IMR-90 (cell line): ENCODE measurements at regions not wholly inside any gene's neighbourhood (a gene's known extent, or its start where the extent isn't known, plus 50 kb on each side); places are given as distances from the start of the nearest gene placed in this dataset.
"Not testable (repeated sequence)": the region's sequence is repeated elsewhere in the genome, so short reads cannot be mapped to it uniquely, and the experiment has no call there.

Experiments
- ATAC-seq: fragments of 200-7000 bp; cut with Tn5 transposase; 2 replicates; pipeline ENCODE4 v1.9.1; 2020; ENCODE audit warnings: low read depth, mild to moderate bottlenecking, moderate library complexity
- BruUV-seq: library from RNA; stranded (reverse); fragments of 400-500 nt; replicated peaks from 2 replicates; lab custom pipeline; 2021; lab: Mats Ljungman, UMichigan
- CTCF ChIA-PET: fragments of 300-600 bp; formaldehyde crosslinking; extraction: SDS; loops from one replicate; lab custom pipeline; 2021; ENCODE audit warnings: antibody characterized with exemption; lab: Yijun Ruan, JAX
- POLR2A ChIA-PET: fragments of 300-600 bp; sonication (Branson Sonifier 250); formaldehyde crosslinking; loops from one replicate; lab custom pipeline; 2022; ENCODE audit warnings: antibody characterized with exemption; ENCODE audit not compliant: unreplicated experiment; lab: Charles Lee
- DNase-seq: peaks from one replicate; pipeline ENCODE4 v3.0.0; 2013
- H2AFZ ChIP-seq: replicated peaks from 2 replicates; pipeline ENCODE3; 2013; ENCODE audit warnings: low read length, mild to moderate bottlenecking; ENCODE audit not compliant: poor library complexity
- H2AK5ac ChIP-seq: 2 replicates; pipeline ENCODE4 v1.6.1; 2013; ENCODE audit warnings: low read depth, low read length, inconsistent platforms
- H2AK9ac ChIP-seq: replicated peaks from 2 replicates; pipeline ENCODE3; 2013; ENCODE audit warnings: mild to moderate bottlenecking, low read depth, low read length, moderate library complexity; ENCODE audit not compliant: poor library complexity
- H2BK120ac ChIP-seq: 2 replicates; pipeline ENCODE4 v1.6.1; 2013; ENCODE audit warnings: low read depth, low read length, inconsistent platforms
- H2BK15ac ChIP-seq: 3 replicates; pipeline ENCODE4 v1.6.1; 2013; ENCODE audit warnings: low read depth, low read length, inconsistent platforms
- H2BK20ac ChIP-seq: 2 replicates; pipeline ENCODE4 v1.6.1; 2013; ENCODE audit warnings: low read depth, mild to moderate bottlenecking, inconsistent platforms, low read length, moderate library complexity
- H2BK5ac ChIP-seq: 2 replicates; pipeline ENCODE4 v1.6.1; 2013; ENCODE audit warnings: mild to moderate bottlenecking, low read depth, low read length, inconsistent platforms; ENCODE audit not compliant: poor library complexity, severe bottlenecking
- H3K14ac ChIP-seq: replicated peaks from 2 replicates; pipeline ENCODE4 v1.6.1; 2013; ENCODE audit warnings: low read depth, low read length, inconsistent platforms
- H3K18ac ChIP-seq: 2 replicates; pipeline ENCODE4 v1.6.1; 2013; ENCODE audit warnings: low read depth, low read length, control low read depth
- H3K23ac ChIP-seq: 2 replicates; pipeline ENCODE4 v1.6.1; 2013; ENCODE audit warnings: low read depth, low read length, inconsistent platforms
- H3K27ac ChIP-seq: 2 replicates; pipeline ENCODE4 v1.5.1; 2013; ENCODE audit warnings: mild to moderate bottlenecking, control low read depth, low read length; ENCODE audit not compliant: insufficient read depth
- H3K27me3 ChIP-seq: 2 replicates; pipeline ENCODE4 v1.6.1; 2013; ENCODE audit warnings: low read length; ENCODE audit not compliant: control insufficient read depth, insufficient read depth
- H3K36me3 ChIP-seq: 2 replicates; pipeline ENCODE4 v1.6.1; 2013; ENCODE audit warnings: low read length, mixed read lengths; ENCODE audit not compliant: control insufficient read depth, insufficient read depth
- H3K4ac ChIP-seq: 2 replicates; pipeline ENCODE4 v1.6.1; 2013; ENCODE audit warnings: low read depth, low read length, inconsistent platforms
- H3K4me1 ChIP-seq: 2 replicates; pipeline ENCODE4 v1.6.1; 2013; ENCODE audit warnings: low read length, mixed read lengths; ENCODE audit not compliant: control insufficient read depth, insufficient read depth
- H3K4me2 ChIP-seq: 2 replicates; pipeline ENCODE4 v1.6.1; 2013; ENCODE audit warnings: low read depth, mild to moderate bottlenecking, control low read depth, low read length, moderate library complexity
- H3K4me3 ChIP-seq: 2 replicates; pipeline ENCODE4 v1.5.1; 2013; ENCODE audit warnings: low read depth, mild to moderate bottlenecking, control low read depth, low read length, moderate library complexity; ENCODE audit not compliant: insufficient read depth
- H3K56ac ChIP-seq: 2 replicates; pipeline ENCODE4 v1.6.1; 2013; ENCODE audit warnings: low read length, inconsistent platforms; ENCODE audit not compliant: insufficient read depth; ENCODE audit errors: extremely low read depth
- H3K79me1 ChIP-seq, 2 experiments: 2 replicates each; pipeline ENCODE4 v1.6.1; 2013; ENCODE audit warnings: low read length in 2 of 2, inconsistent platforms in 1 of 2, low read depth in 1 of 2
- H3K9ac ChIP-seq: 2 replicates; pipeline ENCODE4 v1.6.1; 2013; ENCODE audit warnings: low read depth, low read length, control low read depth
- H3K9me1 ChIP-seq: 2 replicates; pipeline ENCODE4 v1.6.1; 2013; ENCODE audit warnings: low read length, inconsistent platforms; ENCODE audit not compliant: insufficient read depth
- H3K9me3 ChIP-seq: 2 replicates; pipeline ENCODE4 v1.6.1; 2013; ENCODE audit warnings: low read length; ENCODE audit not compliant: control insufficient read depth, insufficient read depth
- H4K20me1 ChIP-seq: 2 replicates; pipeline ENCODE4 v1.6.1; 2013; ENCODE audit warnings: low read length, inconsistent platforms; ENCODE audit not compliant: insufficient read depth
- H4K5ac ChIP-seq: 2 replicates; pipeline ENCODE4 v1.6.1; 2013; ENCODE audit warnings: mild to moderate bottlenecking, low read depth, low read length, control low read depth
- H4K8ac ChIP-seq, 2 experiments: 2 replicates each; pipeline ENCODE4 v1.6.1; 2013; ENCODE audit warnings: low read depth in 2 of 2, low read length in 2 of 2, control low read depth in 1 of 2, inconsistent platforms in 1 of 2
- H4K91ac ChIP-seq: 2 replicates; pipeline ENCODE4 v1.6.1; 2013; ENCODE audit warnings: low read depth, low read length, inconsistent platforms; ENCODE audit not compliant: insufficient read depth
- WGBS, 2 experiments: methylation state at CpG; one replicate each; pipeline versions ENCODE4 v1.1.5 to v1.1.7; 2013; ENCODE audit warnings: missing lambda C conversion rate in 2 of 2; ENCODE audit not compliant: insufficient read length in 1 of 2; ENCODE audit errors: extremely low coverage in 2 of 2; 5-methylcytosine and 5-hydroxymethylcytosine counted together
- dilution Hi-C: fragments of 300-500 bp; cut with HindIII; formaldehyde crosslinking; loops from one replicate; pipeline ENCODE4 v1.14.3; 2018; ENCODE audit warnings: low sequenced_read_pairs; ENCODE audit not compliant: unreplicated experiment
- in situ Hi-C: fragments of 300-500 bp; cut with MboI; formaldehyde crosslinking; loops from 3 replicates; pipeline ENCODE4 v1.14.3; 2019; ENCODE audit warnings: low sequenced_read_pairs, inconsistent platforms, mixed read lengths
- intact Hi-C: fragments of 100-400 bp; cut with micrococcal nuclease; formaldehyde crosslinking; loops from 2 replicates; pipeline ENCODE4 v1.10.0; 2022

GRCh38 chr6:114805426-114805825, 462.6 kb upstream of the HS3ST5 start:
- H3K4me1 ChIP-seq, H2AFZ ChIP-seq, H2BK5ac ChIP-seq, H4K20me1 ChIP-seq, intact Hi-C loops, POLR2A ChIA-PET, H3K36me3 ChIP-seq, H3K56ac ChIP-seq, H3K9me1 ChIP-seq, H3K9me3 ChIP-seq, H3K18ac ChIP-seq, H2BK120ac ChIP-seq, H2BK20ac ChIP-seq, dilution Hi-C loops, H2AK9ac ChIP-seq, DNase-seq, H3K9ac ChIP-seq, H2BK15ac ChIP-seq, in situ Hi-C loops, H3K14ac ChIP-seq, H3K27ac ChIP-seq, H3K23ac ChIP-seq, ATAC-seq, H4K5ac ChIP-seq, H3K79me1 ChIP-seq, BruUV-seq, H3K4ac ChIP-seq, H3K27me3 ChIP-seq, H3K4me2 ChIP-seq, CTCF ChIA-PET, H3K4me3 ChIP-seq, H4K91ac ChIP-seq, H4K8ac ChIP-seq, H2AK5ac ChIP-seq: not testable (repeated sequence)
- WGBS, 2 experiments: no CpG with 5 or more reads among the region's 12 CpGs
